Liver (tissue), 3 donors: ENCODE measurements at regions not wholly inside any gene's neighbourhood (a gene's known extent, or its start where the extent isn't known, plus 50 kb on each side); places are given as distances from the start of the nearest gene placed in this dataset.

Source experiments
- FOXA1 ChIP-seq: IDR thresholded peaks from 2 replicates; pipeline ENCODE4 v1.6.1; 2016; ENCODE audit warnings: antibody characterized with exemption
- GABPA ChIP-seq, 2 donors: IDR thresholded peaks in 1 of 2; conservative IDR thresholded peaks in 1 of 2; 2 replicates each; pipeline ENCODE4 v1.6.1; 2016; ENCODE audit warnings: antibody characterized with exemption in 2 of 2, mild to moderate bottlenecking in 1 of 2, moderate library complexity in 1 of 2
- HNF4A ChIP-seq, 2 donors: conservative IDR thresholded peaks; 2 replicates each; pipeline ENCODE4 v1.6.1; 2016; ENCODE audit warnings: antibody characterized with exemption in 2 of 2, mild to moderate bottlenecking in 2 of 2
- RAD21 ChIP-seq, 2 donors: IDR thresholded peaks; 2 replicates each; pipeline ENCODE4 v1.6.1; 2016; ENCODE audit warnings: antibody characterized with exemption in 2 of 2, mild to moderate bottlenecking in 2 of 2
- SP1 ChIP-seq: IDR thresholded peaks from 2 replicates; pipeline ENCODE4 v1.6.1; 2018; ENCODE audit warnings: antibody characterized with exemption, mild to moderate bottlenecking
- TAF1 ChIP-seq: conservative IDR thresholded peaks from 2 replicates; pipeline ENCODE4 v1.6.1; 2016; ENCODE audit warnings: antibody characterized with exemption, mild to moderate bottlenecking
- YY1 ChIP-seq: IDR thresholded peaks from 2 replicates; pipeline ENCODE4 v1.6.1; 2016; ENCODE audit warnings: antibody characterized with exemption, mild to moderate bottlenecking
- TF ChIP-seq, protein P1 (sequence below): IDR thresholded peaks from 2 replicates; pipeline ENCODE4 v1.6.1; 2016; ENCODE audit warnings: antibody characterized with exemption
- TF ChIP-seq, protein P2 (sequence below): fragments of 150-350 bp; IDR thresholded peaks from 2 replicates; pipeline ENCODE4 v1.5.1; 2017; ENCODE audit warnings: improper control_type of control experiment, low read depth, low read length; ENCODE audit not compliant: missing input control
- TF ChIP-seq, protein P3 (sequence below): IDR thresholded peaks from 2 replicates; pipeline ENCODE4 v1.6.1; 2016; ENCODE audit warnings: antibody characterized with exemption, mild to moderate bottlenecking
- TF ChIP-seq, protein P4 (sequence below): IDR thresholded peaks from 2 replicates; pipeline ENCODE4 v1.6.1; 2016; ENCODE audit warnings: antibody characterized with exemption
- donor health status: healthy.
- donor health status: healthy.

DNA sequence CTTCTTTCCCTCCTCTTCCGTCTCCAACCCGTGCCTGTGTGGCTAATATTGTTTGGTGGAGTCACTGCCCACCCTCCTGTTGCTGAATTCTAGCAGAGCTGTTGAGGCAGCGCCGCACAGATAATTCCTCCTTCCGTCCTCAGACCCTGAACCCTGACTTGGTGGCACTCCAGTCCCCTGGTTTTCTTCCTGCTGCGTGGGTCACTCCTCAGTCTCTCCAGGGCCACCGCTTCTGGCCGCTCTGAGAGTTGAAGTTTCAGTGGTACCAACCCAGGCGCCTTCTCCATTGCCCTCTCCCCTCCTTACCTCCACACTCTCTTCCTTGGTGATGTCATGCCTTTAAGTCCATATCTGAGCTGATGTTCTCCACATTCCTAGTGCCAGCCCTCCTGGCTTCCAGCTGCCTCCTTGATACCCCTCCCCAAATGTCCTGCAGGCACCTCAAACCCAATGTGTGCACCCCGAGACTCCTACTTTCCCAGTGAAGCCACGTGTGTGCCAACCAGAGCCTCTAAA lies 54.5 kb upstream of the RASD2 start:
- TF ChIP-seq, protein P1, sequence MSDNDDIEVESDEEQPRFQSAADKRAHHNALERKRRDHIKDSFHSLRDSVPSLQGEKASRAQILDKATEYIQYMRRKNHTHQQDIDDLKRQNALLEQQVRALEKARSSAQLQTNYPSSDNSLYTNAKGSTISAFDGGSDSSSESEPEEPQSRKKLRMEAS: no peak
- TF ChIP-seq, protein P2, sequence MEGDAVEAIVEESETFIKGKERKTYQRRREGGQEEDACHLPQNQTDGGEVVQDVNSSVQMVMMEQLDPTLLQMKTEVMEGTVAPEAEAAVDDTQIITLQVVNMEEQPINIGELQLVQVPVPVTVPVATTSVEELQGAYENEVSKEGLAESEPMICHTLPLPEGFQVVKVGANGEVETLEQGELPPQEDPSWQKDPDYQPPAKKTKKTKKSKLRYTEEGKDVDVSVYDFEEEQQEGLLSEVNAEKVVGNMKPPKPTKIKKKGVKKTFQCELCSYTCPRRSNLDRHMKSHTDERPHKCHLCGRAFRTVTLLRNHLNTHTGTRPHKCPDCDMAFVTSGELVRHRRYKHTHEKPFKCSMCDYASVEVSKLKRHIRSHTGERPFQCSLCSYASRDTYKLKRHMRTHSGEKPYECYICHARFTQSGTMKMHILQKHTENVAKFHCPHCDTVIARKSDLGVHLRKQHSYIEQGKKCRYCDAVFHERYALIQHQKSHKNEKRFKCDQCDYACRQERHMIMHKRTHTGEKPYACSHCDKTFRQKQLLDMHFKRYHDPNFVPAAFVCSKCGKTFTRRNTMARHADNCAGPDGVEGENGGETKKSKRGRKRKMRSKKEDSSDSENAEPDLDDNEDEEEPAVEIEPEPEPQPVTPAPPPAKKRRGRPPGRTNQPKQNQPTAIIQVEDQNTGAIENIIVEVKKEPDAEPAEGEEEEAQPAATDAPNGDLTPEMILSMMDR: no peak
- TF ChIP-seq YY1 (no peak), SP1 (no peak), GABPA (IDR thresholded peaks at IDR 0.05 in 1 of 2, conservative IDR thresholded peaks at IDR 0.05 in 1 of 2) (no peak), TAF1 (no peak), RAD21 (IDR thresholded peaks at IDR 0.05) (no peak), HNF4A (conservative IDR thresholded peaks at IDR 0.05) (no peak), FOXA1 (no peak)
- TF ChIP-seq, protein P3, sequence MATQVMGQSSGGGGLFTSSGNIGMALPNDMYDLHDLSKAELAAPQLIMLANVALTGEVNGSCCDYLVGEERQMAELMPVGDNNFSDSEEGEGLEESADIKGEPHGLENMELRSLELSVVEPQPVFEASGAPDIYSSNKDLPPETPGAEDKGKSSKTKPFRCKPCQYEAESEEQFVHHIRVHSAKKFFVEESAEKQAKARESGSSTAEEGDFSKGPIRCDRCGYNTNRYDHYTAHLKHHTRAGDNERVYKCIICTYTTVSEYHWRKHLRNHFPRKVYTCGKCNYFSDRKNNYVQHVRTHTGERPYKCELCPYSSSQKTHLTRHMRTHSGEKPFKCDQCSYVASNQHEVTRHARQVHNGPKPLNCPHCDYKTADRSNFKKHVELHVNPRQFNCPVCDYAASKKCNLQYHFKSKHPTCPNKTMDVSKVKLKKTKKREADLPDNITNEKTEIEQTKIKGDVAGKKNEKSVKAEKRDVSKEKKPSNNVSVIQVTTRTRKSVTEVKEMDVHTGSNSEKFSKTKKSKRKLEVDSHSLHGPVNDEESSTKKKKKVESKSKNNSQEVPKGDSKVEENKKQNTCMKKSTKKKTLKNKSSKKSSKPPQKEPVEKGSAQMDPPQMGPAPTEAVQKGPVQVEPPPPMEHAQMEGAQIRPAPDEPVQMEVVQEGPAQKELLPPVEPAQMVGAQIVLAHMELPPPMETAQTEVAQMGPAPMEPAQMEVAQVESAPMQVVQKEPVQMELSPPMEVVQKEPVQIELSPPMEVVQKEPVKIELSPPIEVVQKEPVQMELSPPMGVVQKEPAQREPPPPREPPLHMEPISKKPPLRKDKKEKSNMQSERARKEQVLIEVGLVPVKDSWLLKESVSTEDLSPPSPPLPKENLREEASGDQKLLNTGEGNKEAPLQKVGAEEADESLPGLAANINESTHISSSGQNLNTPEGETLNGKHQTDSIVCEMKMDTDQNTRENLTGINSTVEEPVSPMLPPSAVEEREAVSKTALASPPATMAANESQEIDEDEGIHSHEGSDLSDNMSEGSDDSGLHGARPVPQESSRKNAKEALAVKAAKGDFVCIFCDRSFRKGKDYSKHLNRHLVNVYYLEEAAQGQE: no peak
- TF ChIP-seq, protein P4, sequence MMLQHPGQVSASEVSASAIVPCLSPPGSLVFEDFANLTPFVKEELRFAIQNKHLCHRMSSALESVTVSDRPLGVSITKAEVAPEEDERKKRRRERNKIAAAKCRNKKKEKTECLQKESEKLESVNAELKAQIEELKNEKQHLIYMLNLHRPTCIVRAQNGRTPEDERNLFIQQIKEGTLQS: no peak
